Keratinocyte (primary cell): ENCODE measurements at regions not wholly inside any gene's neighbourhood (a gene's known extent, or its start where the extent isn't known, plus 50 kb on each side); places are given as distances from the start of the nearest gene placed in this dataset.

Experiments used
- DNase-seq: peaks from one replicate; pipeline ENCODE4 v3.0.0-alpha.2; 2011; ENCODE audit warnings: low read depth, missing footprints, low spot score
- FAIRE-seq: peaks from 2 replicates; lab custom pipeline; 2011; peaks lifted over from hg19 to GRCh38; lab: Jason Lieb, UNC
- H2AFZ ChIP-seq: 2 replicates; pipeline ENCODE4 v1.6.0; 2012; ENCODE audit warnings: low read length, control low read depth, inconsistent platforms; ENCODE audit not compliant: control insufficient read depth
- H3K27ac ChIP-seq: 2 replicates; pipeline ENCODE4 v1.5.1; 2011; ENCODE audit warnings: low read length; ENCODE audit not compliant: control insufficient read depth, insufficient read depth
- H3K27me3 ChIP-seq: 3 replicates; pipeline ENCODE4 v1.6.0; 2011; ENCODE audit warnings: low read length; ENCODE audit not compliant: control insufficient read depth, insufficient read depth; ENCODE audit errors: extremely low read depth
- H3K36me3 ChIP-seq, 2 experiments: 2 replicates in 1 of 2; 3 replicates in 1 of 2; pipeline ENCODE4 v1.5.1; 2011; ENCODE audit warnings: low read length in 2 of 2, mild to moderate bottlenecking in 1 of 2; ENCODE audit not compliant: control insufficient read depth in 2 of 2, insufficient read depth in 2 of 2; ENCODE audit errors: extremely low read depth in 1 of 2
- H3K4me1 ChIP-seq: 3 replicates; pipeline ENCODE4 v1.5.1; 2011; ENCODE audit warnings: low read length; ENCODE audit not compliant: control insufficient read depth, insufficient read depth; ENCODE audit errors: extremely low read depth
- H3K4me2 ChIP-seq: 3 replicates; pipeline ENCODE4 v1.6.0; 2011; ENCODE audit warnings: low read depth, low read length; ENCODE audit not compliant: control insufficient read depth, insufficient read depth; ENCODE audit errors: extremely low read depth
- H3K4me3 ChIP-seq, 3 experiments: fragments of 200-600 bp in 1 of 3; sonication (generic) in 1 of 3; 2 replicates in 2 of 3; 3 replicates in 1 of 3; pipeline ENCODE4 v1.5.1; 2011 to 2016; ENCODE audit warnings: low read length in 3 of 3, mild to moderate bottlenecking in 3 of 3, control low read depth in 2 of 3, inconsistent platforms in 1 of 3, low read depth in 1 of 3, mixed read lengths in 1 of 3, mixed run types in 1 of 3, moderate library complexity in 1 of 3; ENCODE audit not compliant: control insufficient read depth in 2 of 3, insufficient read depth in 2 of 3; ENCODE audit errors: extremely low read depth in 1 of 3
- H3K79me2 ChIP-seq: 2 replicates; pipeline ENCODE4 v1.6.0; 2012; ENCODE audit warnings: low read length; ENCODE audit not compliant: control insufficient read depth, insufficient read depth
- H3K9ac ChIP-seq: 3 replicates; pipeline ENCODE4 v1.6.0; 2011; ENCODE audit warnings: low read length; ENCODE audit not compliant: control insufficient read depth, insufficient read depth; ENCODE audit errors: extremely low read depth
- H3K9me1 ChIP-seq: 3 replicates; pipeline ENCODE4 v1.6.0; 2011; ENCODE audit warnings: low read length; ENCODE audit not compliant: control insufficient read depth, insufficient read depth; ENCODE audit errors: extremely low read depth
- H3K9me3 ChIP-seq: 2 replicates; pipeline ENCODE4 v1.5.1; 2012; ENCODE audit warnings: low read depth, low read length; ENCODE audit not compliant: control insufficient read depth
- H4K20me1 ChIP-seq: 3 replicates; pipeline ENCODE4 v1.6.0; 2011; ENCODE audit warnings: low read length; ENCODE audit not compliant: control insufficient read depth, insufficient read depth; ENCODE audit errors: extremely low read depth
- EZH2 ChIP-seq: IDR thresholded peaks from one replicate; pipeline ENCODE4 v1.6.1; 2012; ENCODE audit warnings: inconsistent platforms, mild to moderate bottlenecking, low read length, moderate library complexity
- dilution Hi-C: fragments of 300-500 bp; cut with MboI; formaldehyde crosslinking; loops from one replicate; pipeline ENCODE4 v1.7.0; 2020; ENCODE audit warnings: low sequenced_read_pairs; ENCODE audit not compliant: extremely low pct_ligation_motif_present
- TF ChIP-seq, protein P1 (sequence below), 3 experiments: IDR thresholded peaks in 1 of 3; conservative IDR thresholded peaks in 1 of 3; optimal IDR thresholded peaks in 1 of 3; 2 replicates in 2 of 3; 3 replicates in 1 of 3; pipeline versions ENCODE3 to v1.5.1; 2011; ENCODE audit warnings: low read length in 3 of 3, mild to moderate bottlenecking in 3 of 3, moderate library complexity in 2 of 3, control low read depth in 1 of 3, inconsistent platforms in 1 of 3; ENCODE audit not compliant: insufficient read depth in 2 of 3; ENCODE audit errors: extremely low read depth in 1 of 3

DNA sequence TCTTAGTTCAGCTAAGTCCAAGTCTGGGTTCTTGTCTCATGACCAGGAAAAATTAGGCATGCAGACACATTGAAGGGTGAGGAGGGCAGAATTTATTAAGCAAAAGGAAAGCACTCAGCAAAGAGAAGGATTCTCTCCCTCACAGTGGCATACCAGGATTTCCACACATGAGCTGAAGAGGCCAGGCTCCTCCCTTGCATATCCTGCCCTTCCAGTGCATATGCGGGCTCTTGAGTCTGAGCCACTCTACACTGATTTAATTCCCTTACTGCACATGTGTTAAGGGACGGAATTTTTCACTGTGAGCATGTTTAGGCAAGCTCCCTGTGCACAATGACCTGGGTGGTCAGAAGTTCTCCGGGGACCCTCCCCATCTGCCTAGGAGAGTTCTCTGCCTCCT lies 652.7 kb upstream of the POM121L12 start:
- Histone ChIP-seq H3K4me3 (no peak overlapping the region), H2AFZ (no peak overlapping the region), H3K36me3 (no peaks in the 10 kb centered on the region), H3K27me3 (no peaks in the 10 kb centered on the region), H3K9me3 (no peaks in the 10 kb centered on the region), H3K9ac (no peak overlapping the region), H3K27ac (no peak overlapping the region), H3K4me2 (no peak overlapping the region), H3K79me2 (no peaks in the 10 kb centered on the region), H3K9me1 (no peaks in the 10 kb centered on the region), H4K20me1 (no peaks in the 10 kb centered on the region), H3K4me1 (no peaks in the 10 kb centered on the region)
- FAIRE-seq (no peak), DNase-seq (no peak)
- dilution Hi-C loops, result no loop called here
- no peak for TF ChIP-seq EZH2
- TF ChIP-seq, protein P1, sequence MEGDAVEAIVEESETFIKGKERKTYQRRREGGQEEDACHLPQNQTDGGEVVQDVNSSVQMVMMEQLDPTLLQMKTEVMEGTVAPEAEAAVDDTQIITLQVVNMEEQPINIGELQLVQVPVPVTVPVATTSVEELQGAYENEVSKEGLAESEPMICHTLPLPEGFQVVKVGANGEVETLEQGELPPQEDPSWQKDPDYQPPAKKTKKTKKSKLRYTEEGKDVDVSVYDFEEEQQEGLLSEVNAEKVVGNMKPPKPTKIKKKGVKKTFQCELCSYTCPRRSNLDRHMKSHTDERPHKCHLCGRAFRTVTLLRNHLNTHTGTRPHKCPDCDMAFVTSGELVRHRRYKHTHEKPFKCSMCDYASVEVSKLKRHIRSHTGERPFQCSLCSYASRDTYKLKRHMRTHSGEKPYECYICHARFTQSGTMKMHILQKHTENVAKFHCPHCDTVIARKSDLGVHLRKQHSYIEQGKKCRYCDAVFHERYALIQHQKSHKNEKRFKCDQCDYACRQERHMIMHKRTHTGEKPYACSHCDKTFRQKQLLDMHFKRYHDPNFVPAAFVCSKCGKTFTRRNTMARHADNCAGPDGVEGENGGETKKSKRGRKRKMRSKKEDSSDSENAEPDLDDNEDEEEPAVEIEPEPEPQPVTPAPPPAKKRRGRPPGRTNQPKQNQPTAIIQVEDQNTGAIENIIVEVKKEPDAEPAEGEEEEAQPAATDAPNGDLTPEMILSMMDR (optimal IDR thresholded peaks at IDR 0.05 in 1 of 3, IDR thresholded peaks at IDR 0.05 in 1 of 3, conservative IDR thresholded peaks at IDR 0.05 in 1 of 3; ENCODE audit: extremely low read depth in 1 of 3, insufficient read depth in 2 of 3, low read length in 3 of 3), result no peak

DNA sequence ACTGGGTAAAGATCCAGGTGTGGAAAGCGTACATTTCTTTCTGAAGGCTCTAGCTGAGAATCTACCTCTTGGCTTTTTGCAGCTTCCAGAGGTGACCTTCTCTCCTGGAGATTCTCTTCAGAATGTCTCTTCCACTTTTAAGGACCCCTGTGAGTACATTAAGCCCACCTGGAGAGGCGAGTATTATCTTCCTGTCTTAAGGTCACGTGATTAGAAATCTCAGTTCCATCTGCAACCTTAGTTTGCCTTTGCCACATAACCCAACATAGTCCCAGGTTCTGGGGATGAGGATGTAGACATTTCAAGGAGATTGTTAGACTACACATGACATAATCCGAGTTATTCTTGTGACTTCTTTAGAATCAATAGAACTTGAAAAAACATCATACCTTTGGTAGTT lies 665.5 kb upstream of the POM121L12 start:
- dilution Hi-C loops, result no loop called here

More for the DNA sequence above, 665.5 kb upstream of the POM121L12 start:
- DNase-seq, result no peak
- no peak overlapping the region for H3K9ac ChIP-seq
- no peaks in the 10 kb centered on the region for H3K4me1 ChIP-seq
- H3K4me2 ChIP-seq, result no peak overlapping the region
- no peak for FAIRE-seq
- no peak overlapping the region for H3K4me3 ChIP-seq
- no peaks in the 10 kb centered on the region for H3K36me3 ChIP-seq
- H3K9me1 ChIP-seq, result no peaks in the 10 kb centered on the region
- TF ChIP-seq EZH2, result no peak
- TF ChIP-seq, protein P1 (optimal IDR thresholded peaks at IDR 0.05 in 1 of 3, IDR thresholded peaks at IDR 0.05 in 1 of 3, conservative IDR thresholded peaks at IDR 0.05 in 1 of 3; ENCODE audit: extremely low read depth in 1 of 3, insufficient read depth in 2 of 3, low read length in 3 of 3), result no peak
- H2AFZ ChIP-seq, result no peak overlapping the region
- no peaks in the 10 kb centered on the region for H3K27me3 ChIP-seq
- H3K9me3 ChIP-seq, result no peaks in the 10 kb centered on the region
- no peaks in the 10 kb centered on the region for H4K20me1 ChIP-seq
- no peak overlapping the region for H3K27ac ChIP-seq
- no peaks in the 10 kb centered on the region for H3K79me2 ChIP-seq
